ENCODE measurements at regions not wholly inside any gene's neighbourhood (a gene's known extent, or its start where the extent isn't known, plus 50 kb on each side); places are given as distances from the start of the nearest gene placed in this dataset.

DNA sequence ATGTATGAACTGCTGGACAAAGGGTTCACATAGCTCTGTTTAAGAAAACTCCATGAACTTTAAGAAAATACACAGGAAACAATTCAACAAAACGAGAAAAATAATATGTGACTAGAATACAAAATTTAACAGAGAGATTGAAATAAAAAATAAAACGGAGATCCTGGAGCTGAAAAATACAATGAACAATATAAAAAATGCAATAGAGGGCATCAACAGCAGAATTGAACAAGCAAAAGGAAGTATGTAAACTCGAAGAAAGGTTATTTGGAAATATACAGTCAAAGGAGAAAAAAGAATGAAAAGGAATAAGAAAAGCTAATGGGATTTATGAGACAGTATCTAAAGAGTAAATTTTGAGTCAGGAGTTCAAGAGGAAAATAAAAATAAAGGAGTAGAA lies 163.0 kb upstream of the DACH1 start:
- intact Hi-C loops (cut with micrococcal nuclease; ENCODE audit: unreplicated experiment), result no loop called here
- Histone ChIP-seq H3K4me1 (ENCODE audit: insufficient read depth, low read length, poor library complexity, severe bottlenecking) (no peaks in the 10 kb centered on the region), H3K27ac (ENCODE audit: low read depth, low read length, poor library complexity, severe bottlenecking) (no peak overlapping the region), H3K27me3 (replicated peaks; ENCODE audit: insufficient read depth, low read depth, low read length, poor library complexity) (peaks cover 4% of the 10 kb centered on the region), H3K9me3 (ENCODE audit: low read depth, low read length, poor library complexity, severe bottlenecking) (no peaks in the 10 kb centered on the region), H3K36me3 (ENCODE audit: insufficient read depth, low read length, poor library complexity, severe bottlenecking) (no peaks in the 10 kb centered on the region), H3K4me3 (ENCODE audit: low read depth, low read length, poor library complexity, severe bottlenecking) (no peak overlapping the region)
- no peak for TF ChIP-seq EZH2 (IDR thresholded peaks at IDR 0.05; ENCODE audit: borderline replicate concordance, low read depth, low read length, poor library complexity, severe bottlenecking)
- TF ChIP-seq, protein P1, sequence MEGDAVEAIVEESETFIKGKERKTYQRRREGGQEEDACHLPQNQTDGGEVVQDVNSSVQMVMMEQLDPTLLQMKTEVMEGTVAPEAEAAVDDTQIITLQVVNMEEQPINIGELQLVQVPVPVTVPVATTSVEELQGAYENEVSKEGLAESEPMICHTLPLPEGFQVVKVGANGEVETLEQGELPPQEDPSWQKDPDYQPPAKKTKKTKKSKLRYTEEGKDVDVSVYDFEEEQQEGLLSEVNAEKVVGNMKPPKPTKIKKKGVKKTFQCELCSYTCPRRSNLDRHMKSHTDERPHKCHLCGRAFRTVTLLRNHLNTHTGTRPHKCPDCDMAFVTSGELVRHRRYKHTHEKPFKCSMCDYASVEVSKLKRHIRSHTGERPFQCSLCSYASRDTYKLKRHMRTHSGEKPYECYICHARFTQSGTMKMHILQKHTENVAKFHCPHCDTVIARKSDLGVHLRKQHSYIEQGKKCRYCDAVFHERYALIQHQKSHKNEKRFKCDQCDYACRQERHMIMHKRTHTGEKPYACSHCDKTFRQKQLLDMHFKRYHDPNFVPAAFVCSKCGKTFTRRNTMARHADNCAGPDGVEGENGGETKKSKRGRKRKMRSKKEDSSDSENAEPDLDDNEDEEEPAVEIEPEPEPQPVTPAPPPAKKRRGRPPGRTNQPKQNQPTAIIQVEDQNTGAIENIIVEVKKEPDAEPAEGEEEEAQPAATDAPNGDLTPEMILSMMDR (conservative IDR thresholded peaks at IDR 0.05; ENCODE audit: low read depth, low read length), result no peak
- ChIA-PET POLR2A (ENCODE audit: low non-redundant PET) (no interaction called here), CTCF (no interaction called here)
- DNase-seq (ENCODE audit: low spot score), result no peak
- BruUV-seq (replicated peaks), result no TSS peak

DNA sequence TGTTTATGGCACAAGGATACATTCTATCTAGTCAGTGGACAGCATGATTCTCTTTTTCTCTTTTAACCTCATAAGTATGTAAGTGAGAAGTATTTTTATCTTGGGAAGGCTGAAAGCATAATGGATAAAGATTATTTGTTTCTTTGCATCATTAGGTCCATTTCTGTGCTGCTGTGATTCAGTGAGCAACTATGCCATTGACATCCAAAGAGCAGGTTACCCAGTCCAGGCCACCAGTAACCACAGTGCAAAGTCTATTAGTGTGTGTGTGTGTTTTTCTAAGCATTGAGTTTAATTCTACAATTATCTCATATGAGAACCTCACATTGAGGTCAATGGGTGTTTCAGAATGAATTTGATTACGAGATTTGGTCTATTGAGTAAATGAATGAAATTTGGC lies 158.8 kb upstream of the DACH1 start:
- no peaks in the 10 kb centered on the region for H3K9me3 ChIP-seq (ENCODE audit: low read depth, low read length, poor library complexity, severe bottlenecking)
- POLR2A ChIA-PET (ENCODE audit: low non-redundant PET), result no interaction called here
- no TSS peak for BruUV-seq (replicated peaks)
- H3K36me3 ChIP-seq (ENCODE audit: insufficient read depth, low read length, poor library complexity, severe bottlenecking), result no peaks in the 10 kb centered on the region
- peaks cover 4% of the 10 kb centered on the region for H3K27me3 ChIP-seq (replicated peaks; ENCODE audit: insufficient read depth, low read depth, low read length, poor library complexity)
- no peak overlapping the region for H3K4me3 ChIP-seq (ENCODE audit: low read depth, low read length, poor library complexity, severe bottlenecking)
- TF ChIP-seq EZH2 (IDR thresholded peaks at IDR 0.05; ENCODE audit: borderline replicate concordance, low read depth, low read length, poor library complexity, severe bottlenecking), result no peak
- TF ChIP-seq, protein P1 (conservative IDR thresholded peaks at IDR 0.05; ENCODE audit: low read depth, low read length), result no peak
- no peak overlapping the region for H3K27ac ChIP-seq (ENCODE audit: low read depth, low read length, poor library complexity, severe bottlenecking)
- CTCF ChIA-PET, result no interaction called here
- DNase-seq (ENCODE audit: low spot score), result no peak
- no peaks in the 10 kb centered on the region for H3K4me1 ChIP-seq (ENCODE audit: insufficient read depth, low read length, poor library complexity, severe bottlenecking)
- intact Hi-C loops (cut with micrococcal nuclease; ENCODE audit: unreplicated experiment), result no loop called here

DNA sequence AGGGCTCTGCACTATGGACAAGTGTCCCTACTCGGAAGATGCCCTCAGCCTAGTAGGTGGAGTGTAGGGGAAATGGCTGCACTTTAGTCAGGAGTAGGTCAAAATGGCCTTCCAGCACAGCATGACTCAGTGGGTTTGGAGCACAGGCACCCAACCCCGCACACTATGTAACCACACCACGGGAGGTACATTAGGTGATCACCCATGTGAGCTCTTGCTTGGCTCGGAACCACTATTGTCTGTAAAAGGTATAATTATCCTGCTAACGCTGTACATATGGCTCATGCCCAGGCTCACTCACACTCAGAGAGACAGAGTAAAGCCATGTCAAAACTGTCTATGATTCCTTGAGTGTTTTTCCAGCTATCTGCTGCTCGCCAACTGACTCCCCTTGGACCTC lies 156.9 kb upstream of the DACH1 start:
- Histone ChIP-seq H3K4me1 (ENCODE audit: insufficient read depth, low read length, poor library complexity, severe bottlenecking) (no peaks in the 10 kb centered on the region), H3K36me3 (ENCODE audit: insufficient read depth, low read length, poor library complexity, severe bottlenecking) (no peaks in the 10 kb centered on the region), H3K27me3 (replicated peaks; ENCODE audit: insufficient read depth, low read depth, low read length, poor library complexity) (peaks cover 4% of the 10 kb centered on the region), H3K27ac (ENCODE audit: low read depth, low read length, poor library complexity, severe bottlenecking) (no peak overlapping the region), H3K4me3 (ENCODE audit: low read depth, low read length, poor library complexity, severe bottlenecking) (no peak overlapping the region), H3K9me3 (ENCODE audit: low read depth, low read length, poor library complexity, severe bottlenecking) (no peaks in the 10 kb centered on the region)
- DNase-seq (ENCODE audit: low spot score), result no peak
- BruUV-seq (replicated peaks), result no TSS peak
- TF ChIP-seq EZH2 (IDR thresholded peaks at IDR 0.05; ENCODE audit: borderline replicate concordance, low read depth, low read length, poor library complexity, severe bottlenecking), result no peak
- TF ChIP-seq, protein P1 (conservative IDR thresholded peaks at IDR 0.05; ENCODE audit: low read depth, low read length), result no peak
- intact Hi-C loops (cut with micrococcal nuclease; ENCODE audit: unreplicated experiment), result no loop called here
- ChIA-PET POLR2A (ENCODE audit: low non-redundant PET) (no interaction called here), CTCF (no interaction called here)
